ENCODE measurements at regions not wholly inside any gene's neighbourhood (a gene's known extent, or its start where the extent isn't known, plus 50 kb on each side); places are given as distances from the start of the nearest gene placed in this dataset.

- Histone ChIP-seq H3K9me3 (ENCODE audit: low read length) (no peaks in the 10 kb centered on the region), H3K9me2 (ENCODE audit: insufficient read depth, low read length) (no peaks in the 10 kb centered on the region), H4K20me1 (ENCODE audit: insufficient read depth) (no peaks in the 10 kb centered on the region), H3F3A (ENCODE audit: insufficient read depth, low read length, poor library complexity, severe bottlenecking) (no peaks in the 10 kb centered on the region), H3K9ac (ENCODE audit: low read length) (no peak overlapping the region), H3K4me3 (ENCODE audit: low read length) (no peak overlapping the region), H3K79me2 (replicated peaks; ENCODE audit: insufficient read depth, low read length) (no peaks in the 10 kb centered on the region), H3K36me3 (ENCODE audit: insufficient read depth, low read length) (no peaks in the 10 kb centered on the region), H2AFZ (ENCODE audit: low read depth, low read length) (no peak overlapping the region), H3K27me3 (ENCODE audit: insufficient read depth, low read depth, low read length) (no peaks in the 10 kb centered on the region), H3K4me2 (ENCODE audit: low read length) (no peak overlapping the region), H3K27ac (ENCODE audit: low read length) (no peak overlapping the region)
- no peak for TF ChIP-seq RAD21 (conservative IDR thresholded peaks at IDR 0.05)
Observed at GRCh38 chr6:156344491-156344890, 432.7 kb upstream of the ARID1B start.

- Histone ChIP-seq H3K27me3 (ENCODE audit: insufficient read depth, low read depth, low read length) (no peaks in the 10 kb centered on the region), H3K9ac (ENCODE audit: low read length) (no peak overlapping the region)
- TF ChIP-seq REST (IDR thresholded peaks at IDR 0.05; ENCODE audit: borderline replicate concordance) = no peak
- TF ChIP-seq MXI1 (conservative IDR thresholded peaks at IDR 0.05; ENCODE audit: poor library complexity, severe bottlenecking) = no peak
- TF ChIP-seq CTCF (IDR thresholded peaks at IDR 0.05; ENCODE audit: poor library complexity, severe bottlenecking) = no peak
Observed at GRCh38 chr6:156337801-156338200, 439.4 kb upstream of the ARID1B start.

GRCh38 chr6:156336733-156337132 is 440.4 kb upstream of the ARID1B start:
- TF ChIP-seq SMC3 (conservative IDR thresholded peaks at IDR 0.05; ENCODE audit: poor library complexity) (no peak), EZH2 (IDR thresholded peaks at IDR 0.05; ENCODE audit: borderline replicate concordance, insufficient read depth, low read length, poor library complexity, severe bottlenecking) (no peak), MXI1 (conservative IDR thresholded peaks at IDR 0.05; ENCODE audit: poor library complexity, severe bottlenecking) (no peak), POLR2AphosphoS5 (IDR thresholded peaks at IDR 0.05) (no peak), REST (IDR thresholded peaks at IDR 0.05; ENCODE audit: borderline replicate concordance) (no peak), TAF1 (IDR thresholded peaks at IDR 0.05; ENCODE audit: low read depth) (no peak), CTCF (IDR thresholded peaks at IDR 0.05; ENCODE audit: poor library complexity, severe bottlenecking) (no peak), EP300 (conservative IDR thresholded peaks at IDR 0.05; ENCODE audit: poor library complexity, severe bottlenecking) (no peak), RAD21 (conservative IDR thresholded peaks at IDR 0.05) (no peak)
- Histone ChIP-seq H2AFZ (ENCODE audit: low read depth, low read length) (no peak overlapping the region), H3K27ac (ENCODE audit: low read length) (no peak overlapping the region)

More at GRCh38 chr6:156337801-156338200, 439.4 kb upstream of the ARID1B start:
- Histone ChIP-seq H4K20me1 (ENCODE audit: insufficient read depth) (no peaks in the 10 kb centered on the region), H3K9me3 (ENCODE audit: low read length) (no peaks in the 10 kb centered on the region), H2AFZ (ENCODE audit: low read depth, low read length) (no peak overlapping the region), H3K4me2 (ENCODE audit: low read length) (no peak overlapping the region), H3K27ac (ENCODE audit: low read length) (no peak overlapping the region), H3K9me2 (ENCODE audit: insufficient read depth, low read length) (no peaks in the 10 kb centered on the region), H3K79me2 (replicated peaks; ENCODE audit: insufficient read depth, low read length) (no peaks in the 10 kb centered on the region), H3F3A (ENCODE audit: insufficient read depth, low read length, poor library complexity, severe bottlenecking) (no peaks in the 10 kb centered on the region), H3K4me3 (ENCODE audit: low read length) (no peak overlapping the region), H3K36me3 (ENCODE audit: insufficient read depth, low read length) (no peaks in the 10 kb centered on the region)

More at GRCh38 chr6:156336733-156337132, 440.4 kb upstream of the ARID1B start:
- no peaks in the 10 kb centered on the region for H4K20me1 ChIP-seq (ENCODE audit: insufficient read depth)
- no peak overlapping the region for H3K4me2 ChIP-seq (ENCODE audit: low read length)
- H3F3A ChIP-seq (ENCODE audit: insufficient read depth, low read length, poor library complexity, severe bottlenecking) = no peaks in the 10 kb centered on the region
- H3K9me2 ChIP-seq (ENCODE audit: insufficient read depth, low read length) = no peaks in the 10 kb centered on the region
- peaks cover under 1% of the 10 kb centered on the region for H3K9me3 ChIP-seq (ENCODE audit: low read length)
- H3K27me3 ChIP-seq (ENCODE audit: insufficient read depth, low read depth, low read length) = no peaks in the 10 kb centered on the region
- H3K4me3 ChIP-seq (ENCODE audit: low read length) = no peak overlapping the region
- H3K36me3 ChIP-seq (ENCODE audit: insufficient read depth, low read length) = no peaks in the 10 kb centered on the region
- H3K9ac ChIP-seq (ENCODE audit: low read length) = no peak overlapping the region
- no peaks in the 10 kb centered on the region for H3K79me2 ChIP-seq (replicated peaks; ENCODE audit: insufficient read depth, low read length)

All from neural cell (in vitro differentiated cells).